Mucosa of rectum (tissue), 2 donors: ENCODE measurements at regions not wholly inside any gene's neighbourhood (a gene's known extent, or its start where the extent isn't known, plus 50 kb on each side); places are given as distances from the start of the nearest gene placed in this dataset.
"Not testable (repeated sequence)": the region's sequence is repeated elsewhere in the genome, so short reads cannot be mapped to it uniquely, and the experiment has no call there.

Experiments
- H3K27ac ChIP-seq, 2 donors: one replicate each; pipeline ENCODE4 v1.7.0; 2013; ENCODE audit warnings: inconsistent platforms in 2 of 2, low read depth in 2 of 2, low read length in 2 of 2
- H3K27me3 ChIP-seq, 2 donors: one replicate each; pipeline ENCODE4 v1.7.0; 2013; ENCODE audit warnings: low read length in 2 of 2; ENCODE audit not compliant: control insufficient read depth in 2 of 2, insufficient read depth in 2 of 2
- H3K36me3 ChIP-seq, 2 donors: one replicate each; pipeline ENCODE4 v1.7.0; 2013; ENCODE audit warnings: low read length in 2 of 2; ENCODE audit not compliant: control insufficient read depth in 2 of 2, insufficient read depth in 2 of 2
- H3K4me1 ChIP-seq, 2 donors: one replicate each; pipeline ENCODE4 v1.7.0; 2013; ENCODE audit warnings: low read length in 2 of 2, mild to moderate bottlenecking in 1 of 2; ENCODE audit not compliant: control insufficient read depth in 2 of 2, insufficient read depth in 2 of 2
- H3K4me3 ChIP-seq, 2 donors: one replicate each; pipeline ENCODE4 v1.7.0; 2013; ENCODE audit warnings: low read length in 2 of 2
- H3K9ac ChIP-seq, 2 donors: one replicate each; pipeline ENCODE4 v1.7.0; 2013; ENCODE audit warnings: low read length in 2 of 2, low read depth in 1 of 2, mild to moderate bottlenecking in 1 of 2
- H3K9me3 ChIP-seq, 2 donors: one replicate each; pipeline ENCODE4 v1.7.0; 2013; ENCODE audit warnings: low read length in 2 of 2; ENCODE audit not compliant: control insufficient read depth in 2 of 2
- donor health status: healthy.
- donor health status: Normal muscosa, but diverticular disease.

DNA sequence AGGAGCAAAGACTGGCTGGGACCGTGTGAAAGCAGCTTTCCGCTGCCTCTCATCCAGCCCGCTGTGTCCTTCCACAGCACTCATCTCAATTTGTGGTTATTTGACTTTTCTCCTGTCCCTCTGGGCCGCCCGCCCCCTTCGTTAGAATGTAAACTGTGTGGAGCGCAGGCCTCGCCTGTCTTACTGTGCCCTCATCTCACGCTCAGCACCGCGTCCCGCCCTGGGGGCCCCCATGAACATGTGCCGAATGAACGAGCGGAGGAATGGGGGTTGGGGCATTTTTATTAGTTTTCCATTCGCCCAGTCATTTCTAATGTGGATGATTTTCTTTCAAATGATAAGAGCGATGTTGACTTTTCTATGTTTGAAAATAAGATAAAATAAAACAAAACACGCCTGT lies 159.1 kb upstream of the ZNF469 start:
- not testable (repeated sequence) for H3K9me3 ChIP-seq, H3K27ac ChIP-seq, H3K9ac ChIP-seq, H3K4me3 ChIP-seq, H3K27me3 ChIP-seq, H3K4me1 ChIP-seq, H3K36me3 ChIP-seq

DNA sequence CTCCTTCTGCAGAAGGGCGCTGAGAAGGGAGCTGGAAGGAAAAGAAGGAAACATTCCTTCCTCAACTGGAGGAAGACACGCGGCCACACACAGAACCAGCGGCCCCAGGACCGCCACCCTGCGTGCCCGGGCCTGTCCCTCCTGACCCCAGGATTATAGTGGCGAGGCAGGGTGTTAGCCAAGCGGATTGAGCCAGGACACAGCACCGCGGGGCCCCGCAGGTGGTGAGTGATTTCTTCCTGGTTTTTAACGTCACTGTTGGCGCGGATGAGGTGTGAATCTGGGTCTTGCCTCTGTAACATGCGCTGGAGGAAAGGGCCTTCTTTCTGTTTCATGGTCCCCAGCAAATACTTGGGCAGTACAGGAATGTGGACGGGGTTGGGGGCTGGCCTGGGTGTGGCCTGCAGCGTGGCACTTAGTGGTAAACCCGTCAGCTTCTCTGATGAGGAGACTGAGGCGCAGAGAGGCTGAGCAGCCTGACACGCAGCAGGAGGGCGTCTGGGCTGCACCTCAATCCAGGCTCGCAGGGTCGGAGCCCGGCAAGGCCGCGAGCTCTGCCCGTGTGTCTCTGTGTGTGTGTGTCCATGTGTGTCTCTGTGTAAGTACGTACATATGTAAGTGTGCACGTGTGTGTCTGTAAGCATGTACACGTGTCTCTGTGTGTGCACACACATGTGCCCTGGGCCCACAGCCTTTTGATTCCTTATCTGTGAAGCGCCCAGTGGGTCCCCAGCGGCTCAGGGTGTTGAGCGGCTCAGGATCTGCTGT lies 158.4 kb upstream of the ZNF469 start:
- H3K27ac ChIP-seq, result not testable (repeated sequence)

DNA sequence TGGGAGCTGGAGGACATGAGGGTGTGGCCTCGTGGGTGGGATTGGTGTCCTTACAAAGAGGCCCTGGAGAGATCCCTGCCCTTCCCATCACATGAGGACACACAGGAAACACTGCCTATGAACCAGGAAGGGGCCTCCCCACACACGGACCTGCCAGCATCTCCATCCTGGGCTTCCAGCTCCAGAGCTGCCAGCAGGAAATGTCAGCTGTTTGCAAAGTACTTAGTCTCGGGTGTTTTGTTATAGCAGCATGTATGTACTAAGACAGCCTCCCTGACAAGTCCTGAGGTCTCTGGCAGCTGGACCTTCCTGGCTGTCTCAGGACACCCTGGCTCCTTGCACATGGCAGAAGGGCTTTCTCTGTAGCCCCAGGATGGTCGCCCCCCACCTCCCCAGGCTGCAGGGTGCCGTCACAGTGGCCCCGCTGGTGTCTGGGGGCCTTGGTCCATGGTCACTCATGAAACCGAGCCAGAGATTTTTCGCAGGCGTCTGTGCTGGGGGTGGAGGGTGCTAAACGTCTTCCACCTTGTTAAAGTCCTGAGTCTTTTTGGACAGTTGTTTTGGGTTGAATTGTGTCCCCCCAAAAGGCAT lies 157.0 kb upstream of the ZNF469 start:
- not testable (repeated sequence) for H3K27me3 ChIP-seq, H3K9ac ChIP-seq, H3K4me1 ChIP-seq, H3K36me3 ChIP-seq, H3K27ac ChIP-seq, H3K4me3 ChIP-seq, H3K9me3 ChIP-seq

More for the DNA sequence above, 158.4 kb upstream of the ZNF469 start:
- H3K27me3 ChIP-seq, H3K9me3 ChIP-seq, H3K9ac ChIP-seq, H3K4me1 ChIP-seq, H3K4me3 ChIP-seq, H3K36me3 ChIP-seq: not testable (repeated sequence)

GRCh38 chr16:88226302-88226701 lies 156.5 kb upstream of the ZNF469 start:
- not testable (repeated sequence) for H3K9ac ChIP-seq, H3K4me1 ChIP-seq, H3K27me3 ChIP-seq, H3K27ac ChIP-seq, H3K4me3 ChIP-seq, H3K9me3 ChIP-seq, H3K36me3 ChIP-seq

GRCh38 chr16:88227026-88227721 lies 155.6 kb upstream of the ZNF469 start:
- H3K4me3 ChIP-seq, H3K27me3 ChIP-seq, H3K27ac ChIP-seq, H3K4me1 ChIP-seq, H3K36me3 ChIP-seq, H3K9me3 ChIP-seq, H3K9ac ChIP-seq: not testable (repeated sequence)

GRCh38 chr16:88227722-88228482 lies 154.9 kb upstream of the ZNF469 start:
- H3K27ac ChIP-seq, H3K9me3 ChIP-seq, H3K4me1 ChIP-seq, H3K27me3 ChIP-seq, H3K36me3 ChIP-seq, H3K4me3 ChIP-seq, H3K9ac ChIP-seq: not testable (repeated sequence)

DNA sequence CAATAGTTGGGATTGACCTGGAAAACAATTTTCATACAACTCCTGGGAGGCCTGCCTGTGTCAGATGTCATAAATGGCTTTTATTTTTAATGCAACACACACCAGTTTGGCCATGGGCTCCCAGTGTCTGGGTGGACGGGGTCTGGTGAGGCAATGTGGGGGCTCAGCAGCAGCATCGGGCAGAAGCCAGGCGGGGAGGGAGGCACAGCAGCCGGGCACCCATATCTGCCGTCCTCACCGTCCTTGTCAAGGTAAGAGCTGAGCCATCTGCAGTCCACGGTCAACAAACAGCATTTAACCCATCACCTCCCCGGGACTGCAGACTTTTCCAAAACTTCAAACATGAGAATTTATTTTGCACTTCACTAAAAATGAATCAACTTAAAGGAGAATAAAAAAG lies 154.0 kb upstream of the ZNF469 start:
- H3K36me3 ChIP-seq, H3K27me3 ChIP-seq, H3K9ac ChIP-seq, H3K4me3 ChIP-seq, H3K9me3 ChIP-seq, H3K27ac ChIP-seq, H3K4me1 ChIP-seq: not testable (repeated sequence)

DNA sequence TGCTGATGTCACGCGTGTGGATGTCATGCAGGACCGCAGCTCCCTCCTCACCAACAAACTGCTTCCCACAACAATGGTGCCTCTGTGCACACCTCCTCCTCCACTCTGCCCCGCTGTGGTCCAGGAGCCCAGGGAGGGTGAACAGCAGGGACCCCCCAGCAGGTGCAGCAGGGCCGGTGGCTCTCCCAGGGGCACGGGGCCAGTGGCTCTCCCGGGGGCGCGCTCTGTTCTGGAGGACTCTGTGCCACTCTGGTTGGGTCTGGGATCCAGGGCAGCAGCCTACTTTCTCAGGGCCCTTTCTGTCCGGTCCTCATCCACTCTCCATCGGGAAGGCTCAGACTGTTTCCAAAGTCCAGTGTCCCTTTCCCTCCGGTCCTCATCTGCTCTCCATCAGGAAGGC lies 153.0 kb upstream of the ZNF469 start:
- H3K4me1 ChIP-seq, H3K27me3 ChIP-seq: not testable (repeated sequence)

GRCh38 chr16:88230276-88230966 lies 152.3 kb upstream of the ZNF469 start:
- not testable (repeated sequence) for H3K4me1 ChIP-seq, H3K9me3 ChIP-seq, H3K27ac ChIP-seq, H3K27me3 ChIP-seq, H3K9ac ChIP-seq, H3K4me3 ChIP-seq, H3K36me3 ChIP-seq

More for the DNA sequence above, 153.0 kb upstream of the ZNF469 start:
- H3K4me3 ChIP-seq, H3K27ac ChIP-seq, H3K36me3 ChIP-seq, H3K9ac ChIP-seq, H3K9me3 ChIP-seq: not testable (repeated sequence)
